Glutamatergic neuron (in vitro differentiated cells): ENCODE measurements at regions not wholly inside any gene's neighbourhood (a gene's known extent, or its start where the extent isn't known, plus 50 kb on each side); places are given as distances from the start of the nearest gene placed in this dataset.
"Not testable (repeated sequence)": the region's sequence is repeated elsewhere in the genome, so short reads cannot be mapped to it uniquely, and the experiment has no call there.

Experiments
- DNase-seq: peaks from one replicate; pipeline ENCODE4 v3.0.0; 2022
- H3K27ac Mint-ChIP-seq: one replicate; pipeline ENCODE4 v1.8.0; 2020; ENCODE audit warnings: mild to moderate bottlenecking, mixed read lengths, inconsistent platforms; ENCODE audit not compliant: unreplicated experiment
- H3K27me3 Mint-ChIP-seq: one replicate; pipeline ENCODE4 v1.8.0; 2020; ENCODE audit warnings: mild to moderate bottlenecking, moderate library complexity, mixed read lengths, inconsistent platforms; ENCODE audit not compliant: unreplicated experiment
- H3K36me3 Mint-ChIP-seq: one replicate; pipeline ENCODE4 v1.8.0; 2020; ENCODE audit warnings: mild to moderate bottlenecking, mixed read lengths, inconsistent platforms; ENCODE audit not compliant: unreplicated experiment
- H3K4me1 Mint-ChIP-seq: one replicate; pipeline ENCODE4 v1.8.0; 2020; ENCODE audit warnings: mild to moderate bottlenecking, low read depth, mixed read lengths, inconsistent platforms; ENCODE audit not compliant: unreplicated experiment
- H3K4me3 Mint-ChIP-seq: one replicate; pipeline ENCODE4 v1.8.0; 2020; ENCODE audit warnings: mild to moderate bottlenecking, mixed read lengths, inconsistent platforms; ENCODE audit not compliant: unreplicated experiment
- H3K9me3 Mint-ChIP-seq: one replicate; pipeline ENCODE4 v1.8.0; 2020; ENCODE audit warnings: mild to moderate bottlenecking, moderate library complexity, mixed read lengths, inconsistent platforms; ENCODE audit not compliant: unreplicated experiment
- CTCF ChIP-seq: fragments of 200-600 bp; sonication (generic); IDR thresholded peaks from one replicate; pipeline ENCODE4 v1.5.0; 2021; ENCODE audit not compliant: partially characterized antibody, unreplicated experiment

- Mint-ChIP-seq H3K36me3 (peaks cover 9% of the 10 kb centered on the region), H3K27me3 (no peaks in the 10 kb centered on the region), H3K9me3 (no peaks in the 10 kb centered on the region), H3K4me3 (no peak overlapping the region), H3K4me1 (no peaks in the 10 kb centered on the region), H3K27ac (no peak overlapping the region)
- no peak for TF ChIP-seq CTCF
- DNase-seq = no peak
Measured at GRCh38 chr4:152054731-152055130, 293.9 kb upstream of the GATB start.

GRCh38 chr4:152052451-152053057, 291.7 kb upstream of the GATB start:
- Mint-ChIP-seq H3K9me3 (no peaks in the 10 kb centered on the region), H3K4me1 (no peaks in the 10 kb centered on the region), H3K4me3 (no peak overlapping the region), H3K27me3 (no peaks in the 10 kb centered on the region), H3K36me3 (peaks cover 9% of the 10 kb centered on the region), H3K27ac (no peak overlapping the region)
- TF ChIP-seq CTCF = no peak
- no peak for DNase-seq

GRCh38 chr4:152051332-152051731, 290.5 kb upstream of the GATB start:
- H3K36me3 Mint-ChIP-seq, DNase-seq, H3K4me3 Mint-ChIP-seq, H3K4me1 Mint-ChIP-seq, H3K9me3 Mint-ChIP-seq, H3K27ac Mint-ChIP-seq, H3K27me3 Mint-ChIP-seq: not testable (repeated sequence)

GRCh38 chr4:152050106-152050505, 289.3 kb upstream of the GATB start:
- DNase-seq = no peak
- Mint-ChIP-seq H3K27ac (no peak overlapping the region), H3K4me3 (no peak overlapping the region), H3K9me3 (no peaks in the 10 kb centered on the region), H3K4me1 (no peaks in the 10 kb centered on the region), H3K27me3 (no peaks in the 10 kb centered on the region), H3K36me3 (no peaks in the 10 kb centered on the region)
- TF ChIP-seq CTCF = no peak

GRCh38 chr4:152047451-152047850, 286.6 kb upstream of the GATB start:
- Mint-ChIP-seq H3K9me3 (no peaks in the 10 kb centered on the region), H3K27me3 (peaks cover 3% of the 10 kb centered on the region), H3K4me1 (no peaks in the 10 kb centered on the region), H3K36me3 (peaks cover 7% of the 10 kb centered on the region), H3K27ac (no peak overlapping the region), H3K4me3 (no peak overlapping the region)
- no peak for TF ChIP-seq CTCF
- DNase-seq = no peak
